GM19035 (cell line): ENCODE measurements at regions not wholly inside any gene's neighbourhood (a gene's known extent, or its start where the extent isn't known, plus 50 kb on each side); places are given as distances from the start of the nearest gene placed in this dataset.

Source experiments
- ATAC-seq: cut with Tn5 transposase; IDR thresholded peaks from one replicate; pipeline ENCODE4 v1.9.1; 2021; ENCODE audit not compliant: unreplicated experiment

DNA sequence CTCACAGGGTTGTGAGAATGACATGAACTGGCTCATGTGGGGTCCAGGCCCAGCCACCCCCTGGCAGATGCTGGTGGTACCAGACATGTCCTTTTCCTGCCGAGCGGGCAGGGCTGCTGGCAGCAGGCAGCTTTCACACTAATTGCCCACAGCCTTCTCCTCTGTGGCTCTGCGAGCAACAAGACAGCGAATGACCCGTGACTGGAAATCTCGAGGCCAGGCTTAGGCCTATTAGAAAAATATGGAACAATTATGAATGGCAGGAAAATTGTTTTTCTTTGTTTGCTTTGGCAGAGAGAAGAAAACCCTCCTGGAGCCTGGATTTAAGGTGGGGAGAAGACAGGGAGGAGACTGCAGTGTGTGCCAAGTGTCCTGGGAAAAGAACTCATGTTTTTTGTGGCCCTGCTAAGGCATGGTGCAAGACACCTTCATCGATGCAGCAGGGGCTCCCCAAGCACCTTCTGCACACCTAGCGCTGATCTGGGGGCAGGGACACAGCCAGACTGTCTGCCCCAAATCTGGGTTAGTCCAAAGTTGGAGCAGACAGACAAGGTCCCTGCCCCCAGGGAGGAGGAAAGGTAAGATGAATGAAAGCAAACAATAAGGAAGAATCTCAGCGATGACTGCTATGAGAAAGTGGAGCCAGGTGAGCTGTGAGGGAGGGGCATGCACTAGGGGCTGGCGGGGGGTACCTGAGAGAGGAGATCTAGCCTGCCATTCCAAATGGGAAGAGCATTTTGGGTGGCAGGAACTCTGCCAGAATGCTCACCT is 193.8 kb upstream of the TLE3 start:
- no peak for ATAC-seq

- no peak for ATAC-seq
Measured at GRCh38 chr15:70290708-70291107, 193.0 kb upstream of the TLE3 start.

DNA sequence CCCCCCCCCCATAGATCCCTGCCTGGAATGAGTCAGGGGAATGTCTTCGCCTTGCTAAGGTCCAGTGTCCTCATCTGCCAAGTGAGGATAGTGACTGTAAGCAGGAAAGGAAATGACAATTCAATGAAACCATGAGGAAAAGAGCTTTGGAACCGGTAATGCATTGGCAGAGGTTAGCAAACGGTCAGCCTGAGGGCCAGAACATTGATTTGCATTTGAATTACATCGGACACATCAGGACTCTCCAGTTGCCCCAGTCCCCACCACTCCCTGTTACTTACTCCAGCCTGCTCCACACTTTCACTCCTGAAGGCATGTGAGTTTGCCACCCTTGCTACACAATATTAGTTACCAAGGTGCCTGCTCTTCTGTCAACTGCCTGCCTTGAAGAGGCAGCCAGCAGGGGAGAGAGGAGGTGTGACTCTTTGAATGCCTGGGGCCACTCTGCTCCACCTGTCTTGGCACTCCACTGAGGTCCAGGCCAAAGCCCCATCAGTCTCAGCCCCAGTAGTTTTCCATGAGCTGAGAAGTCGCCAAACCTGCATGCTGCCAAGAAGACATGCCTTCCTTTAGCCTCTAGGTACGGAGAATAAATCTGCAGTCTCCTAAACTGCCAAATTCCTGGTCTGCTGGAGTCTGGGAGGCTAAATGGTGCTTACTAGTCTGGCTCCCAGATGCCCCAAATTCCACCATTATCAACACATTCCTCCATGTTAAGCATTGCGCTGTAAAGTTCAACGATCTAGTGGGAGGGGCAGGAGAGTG is 191.7 kb upstream of the TLE3 start:
- ATAC-seq = no peak

DNA sequence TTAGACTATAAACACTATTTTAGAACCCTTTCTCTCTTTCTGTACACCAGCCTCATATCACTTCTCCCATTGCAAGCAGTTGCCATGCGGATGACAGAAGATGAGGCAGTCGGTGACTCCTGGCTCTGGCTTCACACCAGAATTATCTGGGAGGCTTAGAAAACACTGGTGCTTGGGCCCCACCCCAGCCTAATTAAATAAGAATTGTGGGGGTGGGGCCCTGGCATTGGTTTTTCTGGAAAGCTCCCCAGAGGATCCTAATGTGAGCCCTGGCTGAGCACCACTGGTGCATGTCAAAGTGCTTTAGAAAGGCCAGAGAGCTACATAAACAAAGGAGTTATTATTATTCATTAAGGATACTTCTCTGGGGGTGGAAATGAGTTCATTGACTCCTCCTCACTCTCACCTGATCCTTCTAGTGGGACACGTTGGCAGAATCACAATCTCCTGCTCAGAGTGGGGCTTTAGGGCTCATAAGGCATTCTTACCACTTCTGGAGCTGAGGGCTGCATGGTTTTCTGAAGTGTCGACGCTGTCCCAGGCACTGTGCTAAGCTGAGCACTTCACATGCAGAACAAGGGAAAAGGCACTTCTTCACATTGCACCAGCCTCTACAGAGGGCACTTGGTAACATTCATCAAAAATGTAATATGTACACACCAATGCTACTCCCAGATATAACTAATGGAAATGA is 188.5 kb upstream of the TLE3 start:
- ATAC-seq = no peak

- ATAC-seq = no peak
Measured at GRCh38 chr15:70284438-70285214, 186.9 kb upstream of the TLE3 start.

DNA sequence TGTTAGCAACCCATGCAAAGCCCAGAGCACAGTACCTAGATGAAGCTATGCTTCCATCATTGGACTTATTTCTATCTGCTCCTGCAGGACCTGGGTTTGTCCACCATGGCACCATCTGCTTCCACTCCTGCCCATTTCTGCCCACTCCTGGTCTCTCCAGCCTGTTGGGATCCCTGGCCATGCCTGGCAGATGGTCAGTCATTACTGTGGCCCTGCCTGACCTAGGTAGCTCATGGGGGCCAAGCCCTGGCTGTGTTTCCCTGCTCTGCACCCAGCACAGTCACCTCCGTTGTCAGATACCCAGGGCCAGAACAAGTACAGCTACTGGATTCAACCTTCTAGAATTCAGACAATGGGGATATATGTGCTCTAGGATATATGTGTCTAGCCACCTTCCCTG is 185.8 kb upstream of the TLE3 start:
- no peak for ATAC-seq

- no peak for ATAC-seq
Measured at GRCh38 chr15:70281811-70282307, 184.1 kb upstream of the TLE3 start.

DNA sequence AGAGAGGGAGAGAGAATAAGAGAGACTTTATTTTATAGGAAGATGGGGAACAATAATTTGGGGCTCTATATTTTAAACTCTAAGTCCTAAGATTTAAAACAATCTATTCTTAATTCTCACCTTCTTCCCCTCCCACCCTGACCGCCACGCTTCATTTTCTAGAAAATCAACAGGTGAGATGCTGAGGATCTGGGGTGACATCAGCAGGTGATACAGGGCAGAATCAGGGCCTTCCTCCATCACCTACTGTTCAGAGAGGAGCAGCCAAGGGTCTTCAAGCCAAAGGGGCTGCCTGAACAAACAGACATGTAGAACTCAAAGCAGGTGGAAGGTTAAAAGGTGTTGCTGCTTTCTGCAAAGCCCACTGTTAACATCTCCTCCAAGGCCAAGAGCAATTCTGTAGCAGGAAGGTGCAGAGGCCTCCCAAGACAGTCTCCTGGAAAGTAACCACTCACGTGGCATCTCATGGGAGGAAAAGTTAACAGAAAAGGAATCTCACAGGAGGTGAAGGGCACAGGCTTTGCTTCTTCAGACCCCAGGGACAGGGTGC is 183.6 kb upstream of the TLE3 start:
- no peak for ATAC-seq

GRCh38 chr15:70280781-70281180 is 183.1 kb upstream of the TLE3 start:
- ATAC-seq = no peak

- ATAC-seq = no peak
Measured at GRCh38 chr15:70279096-70279495, 181.4 kb upstream of the TLE3 start.

GRCh38 chr15:70278644-70279043 is 180.9 kb upstream of the TLE3 start:
- ATAC-seq = no peak

GRCh38 chr15:70277556-70277955 is 179.8 kb upstream of the TLE3 start:
- no peak for ATAC-seq

- no peak for ATAC-seq
Measured at GRCh38 chr15:70276401-70276800, 178.7 kb upstream of the TLE3 start.

DNA sequence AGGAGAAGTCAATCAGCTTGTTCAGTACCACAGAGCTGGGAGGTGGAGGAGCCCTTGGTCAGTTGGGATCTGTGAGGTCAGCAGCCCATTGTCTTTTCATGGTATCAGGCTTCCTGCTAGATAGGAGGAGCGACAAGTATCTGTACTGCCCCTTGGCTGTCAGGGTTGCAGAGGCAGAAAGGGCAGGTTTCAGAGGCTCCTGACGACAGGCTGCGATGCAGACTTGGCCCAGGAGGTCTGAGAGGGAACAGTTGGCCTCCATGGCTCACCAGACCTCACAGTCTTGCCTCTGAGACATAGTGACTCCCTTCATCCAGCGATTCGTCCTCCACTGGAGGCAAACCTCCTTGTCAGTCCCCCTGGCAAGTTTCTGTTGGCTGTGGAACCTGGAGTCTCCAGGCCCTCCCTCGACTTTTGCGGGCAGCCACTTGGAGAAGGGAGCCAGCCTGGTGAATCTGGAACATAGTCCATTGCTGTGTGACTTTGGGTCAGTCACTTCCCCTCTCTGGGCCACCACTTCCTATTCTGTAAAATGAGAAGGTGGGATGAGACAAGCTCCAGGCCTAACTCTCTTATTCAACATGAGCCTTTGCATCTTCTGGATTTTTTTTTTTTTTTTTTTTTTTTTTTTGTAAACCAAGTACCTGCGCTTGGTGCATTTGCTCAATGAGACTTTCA is 177.9 kb upstream of the TLE3 start:
- ATAC-seq = no peak

DNA sequence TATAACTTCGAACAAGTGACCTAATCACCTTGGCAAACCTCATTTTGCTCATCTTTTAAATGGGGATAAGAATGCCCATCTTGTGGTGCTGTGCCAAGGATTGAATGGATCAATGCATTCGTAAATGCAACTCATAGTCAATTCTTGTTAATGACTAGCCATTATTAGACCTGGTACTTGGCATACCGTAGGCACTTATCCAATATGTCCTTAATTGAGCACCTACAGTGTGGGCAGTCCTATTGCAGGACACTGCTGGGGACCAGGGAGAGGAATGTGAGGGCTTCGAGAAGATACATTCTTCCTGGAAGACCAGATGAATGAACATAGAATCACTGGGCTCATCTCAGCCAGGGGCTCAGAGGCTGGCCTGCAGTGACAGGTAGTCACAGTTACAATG is 177.2 kb upstream of the TLE3 start:
- ATAC-seq = no peak

- ATAC-seq = no peak
Measured at GRCh38 chr15:70274255-70274880, 176.7 kb upstream of the TLE3 start.

- no peak for ATAC-seq
Measured at GRCh38 chr15:70273808-70274207, 176.1 kb upstream of the TLE3 start.

DNA sequence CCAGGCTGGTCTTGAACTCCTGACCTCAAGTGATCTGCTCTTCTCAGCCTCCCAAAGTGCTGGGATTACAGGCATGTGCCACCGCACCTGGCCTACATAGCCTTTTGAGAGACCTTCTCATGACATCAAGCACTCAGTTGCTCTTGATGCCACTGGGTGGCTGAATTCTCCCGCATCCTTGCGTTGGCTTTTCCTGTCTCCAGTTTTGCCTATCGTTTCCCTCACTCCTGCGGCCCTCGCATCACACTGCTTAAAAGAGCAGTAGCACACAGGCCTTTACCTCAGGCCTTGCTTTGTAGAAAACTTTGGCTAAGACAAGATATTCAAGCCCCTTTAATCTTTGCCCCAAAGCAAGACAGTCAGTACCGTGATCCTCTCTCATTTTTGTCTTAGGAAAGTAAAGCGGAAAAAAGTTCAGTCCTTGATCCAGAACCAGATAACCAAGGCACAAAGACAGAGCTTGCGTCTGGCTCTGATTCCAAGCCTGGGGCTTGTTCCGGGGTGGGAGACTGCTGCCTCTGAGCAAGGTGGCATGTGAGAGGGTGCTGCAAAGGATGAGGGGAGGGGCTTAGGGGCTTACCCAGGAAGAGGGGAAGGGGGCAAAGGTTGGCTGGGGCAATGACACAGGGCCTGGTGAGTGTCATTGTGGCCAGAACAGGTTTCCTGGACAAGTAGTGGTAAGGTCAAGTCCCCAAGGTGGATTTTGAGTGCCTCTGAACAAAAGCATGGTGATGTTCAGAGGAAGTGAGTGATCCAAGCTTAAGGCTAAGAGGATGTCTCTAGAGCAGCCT is 175.0 kb upstream of the TLE3 start:
- ATAC-seq = no peak
